ENCODE measurements at regions not wholly inside any gene's neighbourhood (a gene's known extent, or its start where the extent isn't known, plus 50 kb on each side); places are given as distances from the start of the nearest gene placed in this dataset.

- CTCF ChIA-PET: no interaction called here
These were observed 653.7 kb downstream of the ADGRL2 start for GRCh38 chr1:82454431-82454830.

GRCh38 chr1:82453511-82454185 is 652.9 kb downstream of the ADGRL2 start:
- TF ChIP-seq ZNF425 (CRISPR knock-in tag; conservative IDR thresholded peaks at IDR 0.05) (no peak), MXD4 (CRISPR knock-in tag; IDR thresholded peaks at IDR 0.05; ENCODE audit: borderline replicate concordance) (no peak)
- Mint-ChIP-seq H3K27ac (no peak overlapping the region), H3K36me3 (peaks cover 10% of the 10 kb centered on the region), H3K4me3 (no peak overlapping the region), H3K27me3 (ENCODE audit: low read depth) (no peaks in the 10 kb centered on the region; the same call in 1 of the 2 replicates), H3K4me1 (peaks cover 6% of the 10 kb centered on the region; the same call in 1 of the 2 replicates), H3K9me3 (peaks cover 28% of the 10 kb centered on the region)
- ATAC-seq (no peak), DNase-seq (ENCODE audit: low spot score) (no peak)
- ChIA-PET CTCF (no interaction called here), POLR2A (no interaction called here)

More at GRCh38 chr1:82454431-82454830, 653.7 kb downstream of the ADGRL2 start:
- peaks cover 28% of the 10 kb centered on the region for H3K9me3 Mint-ChIP-seq
- H3K27ac Mint-ChIP-seq: no peak overlapping the region
- TF ChIP-seq ZNF425 (CRISPR knock-in tag; conservative IDR thresholded peaks at IDR 0.05): no peak
- TF ChIP-seq ZNF121 (CRISPR knock-in tag; IDR thresholded peaks at IDR 0.05): no peak
- TF ChIP-seq TEAD1 (CRISPR knock-in tag; IDR thresholded peaks at IDR 0.05): no peak
- POLR2A ChIA-PET: no interaction called here
- DNase-seq (ENCODE audit: low spot score) (no peak), ATAC-seq (no peak)
- H3K27me3 Mint-ChIP-seq (ENCODE audit: low read depth): no peaks in the 10 kb centered on the region; the same call in 1 of the 2 replicates
- no peak overlapping the region for H3K4me3 Mint-ChIP-seq
- peaks cover 10% of the 10 kb centered on the region for H3K36me3 Mint-ChIP-seq
- H3K4me1 Mint-ChIP-seq: peaks cover 3% of the 10 kb centered on the region; the same call in 1 of the 2 replicates

GRCh38 chr1:82452096-82452495 is 651.4 kb downstream of the ADGRL2 start:
- no peak for ATAC-seq
- Mint-ChIP-seq H3K4me1 (peaks cover 6% of the 10 kb centered on the region; the same call in 1 of the 2 replicates), H3K9me3 (peaks cover 28% of the 10 kb centered on the region), H3K4me3 (no peak overlapping the region), H3K27me3 (ENCODE audit: low read depth) (no peaks in the 10 kb centered on the region; the same call in 1 of the 2 replicates), H3K27ac (no peak overlapping the region), H3K36me3 (peaks cover 10% of the 10 kb centered on the region)
- TF ChIP-seq ZNF532 (CRISPR knock-in tag; IDR thresholded peaks at IDR 0.05; ENCODE audit: borderline replicate concordance): no peak
- no peak for TF ChIP-seq ZNF423 (CRISPR knock-in tag; IDR thresholded peaks at IDR 0.05)
- no peak for TF ChIP-seq IRF1 (CRISPR knock-in tag; IDR thresholded peaks at IDR 0.05)
- ChIA-PET POLR2A (no interaction called here), CTCF (no interaction called here)
- DNase-seq (ENCODE audit: low spot score): no peak

- H3K27ac Mint-ChIP-seq: no peak overlapping the region
- peaks cover 28% of the 10 kb centered on the region for H3K9me3 Mint-ChIP-seq
- ChIA-PET POLR2A (no interaction called here), CTCF (no interaction called here)
- no peak overlapping the region for H3K4me3 Mint-ChIP-seq
- H3K36me3 Mint-ChIP-seq: peaks cover 10% of the 10 kb centered on the region
- no peaks in the 10 kb centered on the region; the same call in 1 of the 2 replicates for H3K27me3 Mint-ChIP-seq (ENCODE audit: low read depth)
- H3K4me1 Mint-ChIP-seq: peaks cover 6% of the 10 kb centered on the region; the same call in 1 of the 2 replicates
- DNase-seq (ENCODE audit: low spot score) (no peak), ATAC-seq (no peak)
- TF ChIP-seq AFF4 (CRISPR knock-in tag; IDR thresholded peaks at IDR 0.05; ENCODE audit: borderline replicate concordance): no peak
- no peak for TF ChIP-seq EMX1 (CRISPR knock-in tag; IDR thresholded peaks at IDR 0.05)
- TF ChIP-seq ZNF317 (CRISPR knock-in tag; IDR thresholded peaks at IDR 0.05; ENCODE audit: borderline replicate concordance, low read depth): no peak
- no peak for TF ChIP-seq ATF2 (CRISPR knock-in tag; IDR thresholded peaks at IDR 0.05; ENCODE audit: borderline replicate concordance, low read depth)
These were observed 650.5 kb downstream of the ADGRL2 start for GRCh38 chr1:82451191-82451590.
